ENCODE measurements at regions not wholly inside any gene's neighbourhood (a gene's known extent, or its start where the extent isn't known, plus 50 kb on each side); places are given as distances from the start of the nearest gene placed in this dataset.

DNA sequence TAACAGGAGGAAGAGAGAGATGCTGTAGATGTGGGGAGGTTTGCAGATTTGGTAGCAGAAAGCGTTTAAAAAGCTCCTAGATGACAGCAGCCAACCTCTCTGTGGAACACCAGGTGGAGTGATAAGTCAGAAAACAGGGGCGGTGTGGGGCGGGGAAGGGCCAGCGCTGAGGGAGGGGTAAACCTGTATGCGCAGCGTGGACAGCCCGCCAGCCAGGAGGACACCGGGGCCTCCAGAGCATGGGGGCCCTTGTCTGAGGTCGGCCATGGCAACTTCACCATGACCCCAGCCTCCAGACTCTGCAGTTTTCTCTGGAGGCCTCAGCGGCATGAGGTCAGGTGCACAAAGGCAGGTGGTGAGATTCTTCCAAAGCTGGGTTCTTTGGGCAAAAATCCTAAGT, 423.7 kb downstream of the BRD1 start:
- Histone ChIP-seq H3K79me2 (ENCODE audit: insufficient read depth, low read length) (no peaks in the 10 kb centered on the region), H3K9me2 (ENCODE audit: insufficient read depth) (no peaks in the 10 kb centered on the region), H3K4me2 (ENCODE audit: low read length) (no peak overlapping the region), H3K4me3 (replicated peaks in 1 of 2; ENCODE audit: low read depth in 1 of 2, low read length in 2 of 2) (no peak overlapping the region), H3K27me3 (ENCODE audit: insufficient read depth, low read length) (peaks cover 22% of the 10 kb centered on the region; the same call in 1 of the 2 replicates), H3K9ac (ENCODE audit: low read length) (no peak overlapping the region), H3K4me1 (ENCODE audit: control insufficient read depth in 1 of 2, insufficient read depth in 2 of 2, low read length in 2 of 2) (no peaks in the 10 kb centered on the region), H4K20me1 (ENCODE audit: insufficient read depth) (no peaks in the 10 kb centered on the region), H3K9me3 (ENCODE audit: control insufficient read depth in 1 of 2, insufficient read depth in 1 of 2, low read depth in 1 of 2, low read length in 2 of 2) (no peaks in the 10 kb centered on the region), H2AFZ (ENCODE audit: low read depth, low read length, poor library complexity, severe bottlenecking) (no peak overlapping the region), H3K27ac (ENCODE audit: low read depth, low read length) (no peak overlapping the region), H3K36me3 (ENCODE audit: control insufficient read depth in 1 of 2, insufficient read depth in 2 of 2, low read length in 2 of 2) (no peaks in the 10 kb centered on the region)
- ChIA-PET RAD21 (ENCODE audit: low non-redundant PET in 1 of 2, low total read pairs in 2 of 2, uncharacterized antibody in 2 of 2, unreplicated experiment in 2 of 2) (no interaction called here), POLR2A (interaction anchor here (0.6 kb wide), 1 partner anchor 29 kb away, joined by 3 read pairs; no protein-coding TSS in a partner anchor), CTCF (no interaction called here)
- ATAC-seq (no peak), DNase-seq (ENCODE audit: low read depth, low spot score) (no peak)
- TF ChIP-seq, protein P1, sequence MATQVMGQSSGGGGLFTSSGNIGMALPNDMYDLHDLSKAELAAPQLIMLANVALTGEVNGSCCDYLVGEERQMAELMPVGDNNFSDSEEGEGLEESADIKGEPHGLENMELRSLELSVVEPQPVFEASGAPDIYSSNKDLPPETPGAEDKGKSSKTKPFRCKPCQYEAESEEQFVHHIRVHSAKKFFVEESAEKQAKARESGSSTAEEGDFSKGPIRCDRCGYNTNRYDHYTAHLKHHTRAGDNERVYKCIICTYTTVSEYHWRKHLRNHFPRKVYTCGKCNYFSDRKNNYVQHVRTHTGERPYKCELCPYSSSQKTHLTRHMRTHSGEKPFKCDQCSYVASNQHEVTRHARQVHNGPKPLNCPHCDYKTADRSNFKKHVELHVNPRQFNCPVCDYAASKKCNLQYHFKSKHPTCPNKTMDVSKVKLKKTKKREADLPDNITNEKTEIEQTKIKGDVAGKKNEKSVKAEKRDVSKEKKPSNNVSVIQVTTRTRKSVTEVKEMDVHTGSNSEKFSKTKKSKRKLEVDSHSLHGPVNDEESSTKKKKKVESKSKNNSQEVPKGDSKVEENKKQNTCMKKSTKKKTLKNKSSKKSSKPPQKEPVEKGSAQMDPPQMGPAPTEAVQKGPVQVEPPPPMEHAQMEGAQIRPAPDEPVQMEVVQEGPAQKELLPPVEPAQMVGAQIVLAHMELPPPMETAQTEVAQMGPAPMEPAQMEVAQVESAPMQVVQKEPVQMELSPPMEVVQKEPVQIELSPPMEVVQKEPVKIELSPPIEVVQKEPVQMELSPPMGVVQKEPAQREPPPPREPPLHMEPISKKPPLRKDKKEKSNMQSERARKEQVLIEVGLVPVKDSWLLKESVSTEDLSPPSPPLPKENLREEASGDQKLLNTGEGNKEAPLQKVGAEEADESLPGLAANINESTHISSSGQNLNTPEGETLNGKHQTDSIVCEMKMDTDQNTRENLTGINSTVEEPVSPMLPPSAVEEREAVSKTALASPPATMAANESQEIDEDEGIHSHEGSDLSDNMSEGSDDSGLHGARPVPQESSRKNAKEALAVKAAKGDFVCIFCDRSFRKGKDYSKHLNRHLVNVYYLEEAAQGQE (IDR thresholded peaks at IDR 0.05; ENCODE audit: low read depth): no peak
- no peak for TF ChIP-seq ZFX (IDR thresholded peaks at IDR 0.05)
- no peak for TF ChIP-seq CTCF (IDR thresholded peaks at IDR 0.05 in 2 of 3, conservative IDR thresholded peaks at IDR 0.05 in 1 of 3; ENCODE audit: borderline replicate concordance in 1 of 3, insufficient read depth in 1 of 3, low read depth in 2 of 3, low read length in 2 of 3)
- no peak for TF ChIP-seq EZH2phosphoT487 (IDR thresholded peaks at IDR 0.05; ENCODE audit: borderline replicate concordance)
- no peak for TF ChIP-seq SP1 (IDR thresholded peaks at IDR 0.05; ENCODE audit: low read depth)
- no peak for TF ChIP-seq RAD21 (IDR thresholded peaks at IDR 0.05; ENCODE audit: low read depth)
- no peak for TF ChIP-seq CBX3 (IDR thresholded peaks at IDR 0.05; ENCODE audit: low read depth)
- TF ChIP-seq SIN3A (IDR thresholded peaks at IDR 0.05; ENCODE audit: low read depth): no peak
- no peak for TF ChIP-seq ZNF274 (IDR thresholded peaks at IDR 0.05; ENCODE audit: low read depth, low read length)
- no TSS peak for BruUV-seq (replicated peaks)
- intact Hi-C loops (cut with micrococcal nuclease): no loop called here
